ENCODE measurements at regions not wholly inside any gene's neighbourhood (a gene's known extent, or its start where the extent isn't known, plus 50 kb on each side); places are given as distances from the start of the nearest gene placed in this dataset.
A peak's percentile ranks its signal among the peaks of the same experiment; 100 is the strongest.

GRCh38 chr20:6692566-6693173 lies 74.8 kb upstream of the BMP2 start:
- no TSS peak for BruUV-seq (replicated peaks)
- H3K79me2 ChIP-seq (ENCODE audit: control insufficient read depth, insufficient read depth, low read length), result no peaks in the 10 kb centered on the region
- H3K9ac ChIP-seq (ENCODE audit: control insufficient read depth, insufficient read depth, low read length), result no peak overlapping the region
- TF ChIP-seq ATF7 (IDR thresholded peaks at IDR 0.05; ENCODE audit: low read depth) (peak; percentile 89), IRF3 (IDR thresholded peaks at IDR 0.05) (no peak), SMAD5 (IDR thresholded peaks at IDR 0.05; ENCODE audit: low read depth) (no peak), CHD2 (IDR thresholded peaks at IDR 0.05; ENCODE audit: borderline replicate concordance, low read depth, low read length) (no peak), NR2F1 (conservative IDR thresholded peaks at IDR 0.05) (0 out of 2 replicates have a peak, but pooled peaks have one; percentile 33), CTCF (IDR thresholded peaks at IDR 0.05 in 2 of 3, conservative IDR thresholded peaks at IDR 0.05 in 1 of 3; ENCODE audit: control insufficient read depth in 2 of 3, extremely low read depth in 1 of 3, insufficient read depth in 1 of 3, low read depth in 3 of 3, low read length in 3 of 3) (no peak; a peak in 1 of 6 replicates), IKZF2 (IDR thresholded peaks at IDR 0.05) (0 out of 4 replicates have a peak, but pooled peaks of 1 of the 2 experiments have one; percentile 20), IKZF1 (conservative IDR thresholded peaks at IDR 0.05) (0 out of 2 replicates have a peak, but pooled peaks have one; percentile 10), FOXM1 (IDR thresholded peaks at IDR 0.05; ENCODE audit: low read depth, low read length) (no peak), MAX (IDR thresholded peaks at IDR 0.05; ENCODE audit: low read depth, low read length) (no peak), SUPT20H (IDR thresholded peaks at IDR 0.05; ENCODE audit: borderline replicate concordance, control insufficient read depth, low read depth, low read length) (no peak), MTA2 (IDR thresholded peaks at IDR 0.05; ENCODE audit: low read depth) (peak; percentile 47), PKNOX1 (IDR thresholded peaks at IDR 0.05) (no peak), RELB (IDR thresholded peaks at IDR 0.05; ENCODE audit: low read depth) (no peak), RFX5 (IDR thresholded peaks at IDR 0.05; ENCODE audit: low read depth, low read length) (no peak)
- H4K20me1 ChIP-seq (ENCODE audit: control insufficient read depth, insufficient read depth), result no peaks in the 10 kb centered on the region
- CTCF ChIA-PET, result interaction anchor here (0.7 to 2.3 kb wide), 14 partner anchors 10 to 137 kb away, joined by 3 to 17 read pairs (median 4); no protein-coding TSS in a partner anchor
- RAD21 ChIA-PET (ENCODE audit: unreplicated experiment), result interaction anchor here (0.9 to 2.6 kb wide), 12 partner anchors 8 to 580 kb away, joined by 3 to 6 read pairs (median 3); no protein-coding TSS in a partner anchor
- no peaks in the 10 kb centered on the region for H3K9me3 ChIP-seq (replicated peaks; ENCODE audit: control insufficient read depth, insufficient read depth, low read length)
- intact Hi-C loops (cut with micrococcal nuclease; ENCODE audit: unreplicated experiment), result loop anchor here (5.0 kb wide), 1 partner anchor 55 kb away; no protein-coding TSS in a partner anchor
- no peak overlapping the region for H2AFZ ChIP-seq (ENCODE audit: control insufficient read depth, low read depth, low read length)
- 30% methylated on average over 10 of the region's 10 CpGs for whole genome bisulfite sequencing (ENCODE audit: insufficient coverage, insufficient replicate concordance, low lambda C conversion rate, missing lambda C conversion rate)
- DNase-seq (ENCODE audit: low read depth, low spot score), result no peak
- SMC1A ChIA-PET (ENCODE audit: uncharacterized antibody, unreplicated experiment), result interaction anchor here (0.6 to 3.1 kb wide), 23 partner anchors 10 to 1156 kb away, joined by 3 to 29 read pairs (median 4); no protein-coding TSS in a partner anchor
- no peak overlapping the region for H3K4me3 ChIP-seq
- no peaks in the 10 kb centered on the region for H3K4me1 ChIP-seq (ENCODE audit: control insufficient read depth, insufficient read depth, low read length)
- POLR2A ChIA-PET, result interaction anchor here (1.2 to 1.3 kb wide), 2 partner anchors 9 to 12 kb away, joined by 3 to 4 read pairs; no protein-coding TSS in a partner anchor
- H3K36me3 ChIP-seq (ENCODE audit: control insufficient read depth in 2 of 2, insufficient read depth in 2 of 2, low read length in 1 of 2), result no peaks in the 10 kb centered on the region
- peak; percentile 91 for ATAC-seq
- no peak for FAIRE-seq
- no peak overlapping the region for H3K27ac ChIP-seq (ENCODE audit: control insufficient read depth, insufficient read depth)
- no peaks in the 10 kb centered on the region for H3K27me3 ChIP-seq (replicated peaks in 1 of 2; ENCODE audit: control insufficient read depth in 2 of 2, insufficient read depth in 2 of 2, low read length in 1 of 2)
- no peak overlapping the region for H3K4me2 ChIP-seq (ENCODE audit: control insufficient read depth, insufficient read depth)
- in situ Hi-C loops (cut with MboI), result no loop called here

Data from GM12878 (cell line).